HG03571 (cell line): ENCODE measurements at regions not wholly inside any gene's neighbourhood (a gene's known extent, or its start where the extent isn't known, plus 50 kb on each side); places are given as distances from the start of the nearest gene placed in this dataset.
"Not testable (repeated sequence)": the region's sequence is repeated elsewhere in the genome, so short reads cannot be mapped to it uniquely, and the experiment has no call there.

Experiments used
- ATAC-seq: cut with Tn5 transposase; IDR thresholded peaks from one replicate; pipeline ENCODE4 v1.9.1; 2021; ENCODE audit not compliant: unreplicated experiment

- no peak for ATAC-seq
Measured at GRCh38 chr18:5024741-5025140, 172.3 kb downstream of the AKAIN1 start.

- ATAC-seq, result no peak
Measured at GRCh38 chr18:5021558-5021957, 175.5 kb downstream of the AKAIN1 start.

- no peak for ATAC-seq
Measured at GRCh38 chr18:5015213-5015612, 181.8 kb downstream of the AKAIN1 start.

- not testable (repeated sequence) for ATAC-seq
Measured at GRCh38 chr18:5004031-5004820, 192.8 kb downstream of the AKAIN1 start.

GRCh38 chr18:4994710-4995109, 202.3 kb downstream of the AKAIN1 start:
- no peak for ATAC-seq

- no peak for ATAC-seq
Measured at GRCh38 chr18:4987452-4988405, 209.3 kb downstream of the AKAIN1 start.

- ATAC-seq, result no peak
Measured at GRCh38 chr18:4986677-4987076, 210.4 kb downstream of the AKAIN1 start.

GRCh38 chr18:4986066-4986465, 211.0 kb downstream of the AKAIN1 start:
- ATAC-seq, result no peak

GRCh38 chr18:4961121-4961909, 235.7 kb downstream of the AKAIN1 start:
- no peak for ATAC-seq

- ATAC-seq, result no peak
Measured at GRCh38 chr18:4960578-4960977, 236.5 kb downstream of the AKAIN1 start.

GRCh38 chr18:4931209-4931608, 265.8 kb downstream of the AKAIN1 start:
- ATAC-seq, result no peak

GRCh38 chr18:4921548-4921947, 275.5 kb downstream of the AKAIN1 start:
- no peak for ATAC-seq

- ATAC-seq, result not testable (repeated sequence)
Measured at GRCh38 chr18:4917509-4917908, 279.5 kb downstream of the AKAIN1 start.

- ATAC-seq, result no peak
Measured at GRCh38 chr18:4908328-4908727, 288.7 kb downstream of the AKAIN1 start.

GRCh38 chr18:4906856-4907255, 290.2 kb downstream of the AKAIN1 start:
- ATAC-seq, result no peak

- ATAC-seq, result no peak
Measured at GRCh38 chr18:4888251-4889040, 308.6 kb downstream of the AKAIN1 start.

- ATAC-seq, result no peak
Measured at GRCh38 chr18:4878480-4878879, 318.6 kb downstream of the AKAIN1 start.

GRCh38 chr18:4871197-4871596, 325.9 kb downstream of the AKAIN1 start:
- ATAC-seq, result no peak

GRCh38 chr18:4870177-4870773, 326.8 kb downstream of the AKAIN1 start:
- no peak for ATAC-seq

- no peak for ATAC-seq
Measured at GRCh38 chr18:4869155-4869554, 327.9 kb downstream of the AKAIN1 start.
